ENCODE measurements at regions not wholly inside any gene's neighbourhood (a gene's known extent, or its start where the extent isn't known, plus 50 kb on each side); places are given as distances from the start of the nearest gene placed in this dataset.
"Not testable (repeated sequence)": the region's sequence is repeated elsewhere in the genome, so short reads cannot be mapped to it uniquely, and the experiment has no call there.

GRCh38 chrX:64853424-64853823 lies 122.8 kb downstream of the ZC4H2 start:
- no peak for DNase-seq

GRCh38 chrX:64850371-64851082 lies 125.7 kb downstream of the ZC4H2 start:
- no peak for DNase-seq

- no peak for DNase-seq
Observed at GRCh38 chrX:64843224-64843623, 133.0 kb downstream of the ZC4H2 start.

- peak in 1 of 4 experiments; percentile 3 for DNase-seq
Observed at GRCh38 chrX:64842492-64842891, 133.8 kb downstream of the ZC4H2 start.

GRCh38 chrX:64805683-64806082 lies 170.6 kb downstream of the ZC4H2 start:
- DNase-seq, result no peak

DNA sequence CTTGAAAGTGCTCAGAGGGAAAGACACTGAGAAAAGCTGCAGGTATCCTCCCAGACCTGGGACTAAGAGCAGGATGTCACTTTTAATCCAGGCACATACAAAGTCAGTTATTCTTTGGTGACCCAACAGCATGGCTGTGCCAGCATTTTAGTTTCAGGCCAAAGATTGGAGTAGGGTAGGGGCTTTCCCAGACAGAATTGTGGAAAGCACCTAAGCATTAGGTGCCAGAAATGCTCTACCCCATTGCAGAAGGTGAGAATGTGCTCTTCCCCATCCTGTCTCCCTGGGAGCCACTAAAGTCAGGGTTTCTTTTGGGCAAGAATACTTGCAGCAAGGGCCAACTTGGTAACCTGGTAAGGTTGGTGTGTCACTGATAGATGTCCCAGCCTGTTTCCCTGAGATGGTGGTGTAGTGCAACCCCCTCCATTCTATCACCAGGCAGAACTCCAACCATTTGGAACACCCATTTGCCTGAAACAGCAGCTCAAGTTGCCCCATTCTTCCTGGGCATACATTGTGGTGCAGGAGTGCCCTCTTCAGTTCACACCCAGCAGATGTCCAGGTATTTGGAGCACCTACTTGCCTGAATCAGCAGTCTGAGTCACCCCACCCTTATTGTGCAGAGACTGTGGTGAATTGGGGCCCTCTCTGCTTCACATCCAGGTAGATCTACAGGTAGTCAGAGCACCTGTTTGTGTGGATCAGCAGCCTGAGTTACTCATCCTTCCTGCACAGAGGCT lies 183.5 kb downstream of the ZC4H2 start:
- no peak for DNase-seq

GRCh38 chrX:64782923-64783322 lies 193.3 kb downstream of the ZC4H2 start:
- no peak for DNase-seq

- no peak for DNase-seq
Observed at GRCh38 chrX:64758047-64758446, 218.2 kb downstream of the ZC4H2 start.

GRCh38 chrX:64739792-64740378 lies 236.4 kb downstream of the ZC4H2 start:
- no peak for DNase-seq

DNA sequence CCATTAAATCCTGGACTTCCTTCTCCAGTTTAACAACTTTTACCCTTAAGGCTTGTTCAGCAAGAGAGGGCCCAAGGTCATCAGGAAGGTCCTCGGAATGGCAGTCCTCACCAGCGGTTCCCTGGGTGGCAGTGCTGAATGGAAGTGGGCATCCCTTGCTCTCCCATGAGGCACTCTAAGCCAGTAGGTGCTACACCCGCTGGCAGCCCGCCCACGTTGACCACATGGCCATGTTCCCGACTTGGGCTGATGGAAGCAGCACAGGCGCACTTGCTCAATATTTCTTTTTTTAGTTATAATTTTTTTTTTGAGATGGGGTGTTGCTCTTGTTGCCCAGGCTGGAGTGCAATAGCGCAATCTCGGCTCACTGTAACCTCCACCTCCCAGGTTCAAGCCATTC lies 277.9 kb downstream of the ZC4H2 start:
- no peak for DNase-seq

- not testable (repeated sequence) for DNase-seq
Observed at GRCh38 chrX:64695372-64695771, 280.9 kb downstream of the ZC4H2 start.

- DNase-seq, result no peak
Observed at GRCh38 chrX:64662876-64663275, 267.6 kb upstream of the MTMR8 start.

DNA sequence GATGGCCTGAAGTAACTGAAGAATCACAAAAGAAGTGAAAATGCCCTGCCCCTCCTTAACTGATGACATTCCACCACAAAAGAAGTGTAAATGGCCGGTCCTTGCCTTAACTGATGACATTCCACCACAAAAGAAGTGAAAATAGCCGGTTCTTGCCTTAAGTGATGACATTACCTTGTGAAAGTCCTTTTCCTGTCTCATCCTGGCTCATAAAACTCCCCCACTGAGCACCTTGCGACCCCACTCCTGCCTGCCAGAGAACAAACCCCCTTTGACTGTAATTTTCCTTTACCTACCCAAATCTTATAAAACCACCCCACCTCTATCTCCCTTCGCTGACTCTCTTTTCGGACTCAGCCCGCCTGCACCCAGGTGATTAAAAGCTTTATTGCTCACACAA lies 262.0 kb upstream of the MTMR8 start:
- DNase-seq, result not testable (repeated sequence)

DNA sequence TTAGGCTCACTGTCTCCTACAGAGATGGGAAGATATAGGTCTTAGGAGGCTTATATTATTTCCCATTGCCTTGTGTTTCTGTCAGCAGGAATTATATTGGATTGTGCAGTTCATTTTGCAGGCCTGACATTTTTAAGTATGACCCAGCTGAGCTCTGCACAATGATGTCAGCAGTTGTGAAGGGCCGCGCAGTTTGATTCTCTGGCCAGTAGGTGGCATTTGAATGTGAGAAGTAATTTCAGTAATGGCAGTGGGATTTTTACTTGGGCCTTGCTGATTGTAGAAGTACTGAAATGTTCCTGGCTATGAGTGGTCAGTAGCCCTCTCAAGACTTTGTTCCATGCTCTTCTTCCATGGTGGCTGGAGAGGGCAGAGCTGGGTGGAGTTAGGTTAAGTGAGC lies 247.2 kb upstream of the MTMR8 start:
- no peak for DNase-seq

All from activated naive CD4-positive, alpha-beta T cell (primary cell).